ENCODE measurements at regions not wholly inside any gene's neighbourhood (a gene's known extent, or its start where the extent isn't known, plus 50 kb on each side); places are given as distances from the start of the nearest gene placed in this dataset.
"Not testable (repeated sequence)": the region's sequence is repeated elsewhere in the genome, so short reads cannot be mapped to it uniquely, and the experiment has no call there.

GRCh38 chr12:89155826-89156225, 196.5 kb downstream of the DUSP6 start:
- no peaks in the 10 kb centered on the region for H3K36me3 Mint-ChIP-seq
- no peak for TF ChIP-seq CTCF (IDR thresholded peaks at IDR 0.05; ENCODE audit: unreplicated experiment)
- H3K4me3 Mint-ChIP-seq = no peak overlapping the region
- H3K4me1 Mint-ChIP-seq = no peaks in the 10 kb centered on the region
- peaks cover 13% of the 10 kb centered on the region for H3K9me3 Mint-ChIP-seq
- no peak for DNase-seq (ENCODE audit: low spot score in 2 of 2, unreplicated experiment in 2 of 2)
- H3K27ac Mint-ChIP-seq = no peak overlapping the region
- H3K27me3 Mint-ChIP-seq (ENCODE audit: low read depth) = no peaks in the 10 kb centered on the region

GRCh38 chr12:89154743-89155499, 197.4 kb downstream of the DUSP6 start:
- Mint-ChIP-seq H3K27ac (no peak overlapping the region), H3K36me3 (no peaks in the 10 kb centered on the region), H3K4me1 (no peaks in the 10 kb centered on the region), H3K27me3 (ENCODE audit: low read depth) (no peaks in the 10 kb centered on the region), H3K4me3 (no peak overlapping the region), H3K9me3 (peaks cover 20% of the 10 kb centered on the region)
- TF ChIP-seq CTCF (IDR thresholded peaks at IDR 0.05; ENCODE audit: unreplicated experiment) = no peak
- DNase-seq (ENCODE audit: low spot score in 2 of 2, unreplicated experiment in 2 of 2) = no peak

DNA sequence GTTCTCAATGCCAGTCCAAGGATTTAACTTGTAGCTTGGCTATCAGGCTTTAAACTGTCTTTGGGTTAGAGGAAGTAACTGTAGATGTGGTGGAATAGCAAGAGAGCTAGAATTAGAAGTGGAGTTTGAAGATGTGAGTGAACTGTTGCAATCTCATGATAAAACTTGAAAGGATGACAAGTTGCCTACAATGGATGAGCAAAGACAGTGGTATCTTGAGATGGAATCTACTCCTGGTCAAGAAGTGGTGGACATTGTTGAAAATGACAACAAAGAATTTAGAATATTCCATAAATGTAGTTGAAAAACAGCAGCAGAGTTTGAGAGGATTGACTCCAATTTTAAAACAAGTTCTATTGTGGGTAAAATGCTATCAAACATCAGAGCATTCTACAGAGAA, 199.0 kb downstream of the DUSP6 start:
- Mint-ChIP-seq H3K4me3 (no peak overlapping the region), H3K4me1 (no peaks in the 10 kb centered on the region), H3K36me3 (no peaks in the 10 kb centered on the region), H3K27me3 (ENCODE audit: low read depth) (no peaks in the 10 kb centered on the region), H3K9me3 (peaks cover 20% of the 10 kb centered on the region), H3K27ac (no peak overlapping the region)
- DNase-seq (ENCODE audit: low spot score in 2 of 2, unreplicated experiment in 2 of 2) = no peak
- no peak for TF ChIP-seq CTCF (IDR thresholded peaks at IDR 0.05; ENCODE audit: unreplicated experiment)

- peaks cover 20% of the 10 kb centered on the region for H3K9me3 Mint-ChIP-seq
- no peak overlapping the region for H3K4me3 Mint-ChIP-seq
- H3K27ac Mint-ChIP-seq = no peak overlapping the region
- H3K36me3 Mint-ChIP-seq = no peaks in the 10 kb centered on the region
- DNase-seq (ENCODE audit: low spot score in 2 of 2, unreplicated experiment in 2 of 2) = no peak
- no peaks in the 10 kb centered on the region for H3K27me3 Mint-ChIP-seq (ENCODE audit: low read depth)
- TF ChIP-seq CTCF (IDR thresholded peaks at IDR 0.05; ENCODE audit: unreplicated experiment) = no peak
- H3K4me1 Mint-ChIP-seq = no peaks in the 10 kb centered on the region
These were observed 200.8 kb downstream of the DUSP6 start for GRCh38 chr12:89151536-89151935.

DNA sequence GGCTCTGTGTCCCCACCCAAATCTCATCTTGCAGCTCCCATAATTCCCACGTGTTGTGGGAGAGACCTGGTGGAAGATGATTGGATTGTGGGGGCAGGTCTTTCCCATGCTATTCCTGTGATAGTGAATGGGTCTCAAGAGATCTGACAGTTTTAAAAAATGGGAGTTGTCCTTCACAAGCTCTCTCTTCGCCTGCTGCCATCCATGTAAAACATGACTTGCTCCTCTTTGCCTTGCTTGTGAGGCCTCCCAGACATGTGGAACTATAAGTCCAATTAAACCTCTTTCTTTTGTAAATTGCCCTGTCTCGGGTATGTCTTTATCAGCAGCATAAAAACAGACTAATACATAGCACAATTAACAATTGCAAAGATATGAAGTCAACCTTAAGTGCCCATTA, 201.5 kb downstream of the DUSP6 start:
- not testable (repeated sequence) for H3K36me3 Mint-ChIP-seq; H3K27me3 Mint-ChIP-seq (ENCODE audit: low read depth); H3K27ac Mint-ChIP-seq; H3K4me1 Mint-ChIP-seq; H3K4me3 Mint-ChIP-seq; DNase-seq (ENCODE audit: low spot score in 2 of 2, unreplicated experiment in 2 of 2)
- H3K9me3 Mint-ChIP-seq = peaks cover 20% of the 10 kb centered on the region

DNA sequence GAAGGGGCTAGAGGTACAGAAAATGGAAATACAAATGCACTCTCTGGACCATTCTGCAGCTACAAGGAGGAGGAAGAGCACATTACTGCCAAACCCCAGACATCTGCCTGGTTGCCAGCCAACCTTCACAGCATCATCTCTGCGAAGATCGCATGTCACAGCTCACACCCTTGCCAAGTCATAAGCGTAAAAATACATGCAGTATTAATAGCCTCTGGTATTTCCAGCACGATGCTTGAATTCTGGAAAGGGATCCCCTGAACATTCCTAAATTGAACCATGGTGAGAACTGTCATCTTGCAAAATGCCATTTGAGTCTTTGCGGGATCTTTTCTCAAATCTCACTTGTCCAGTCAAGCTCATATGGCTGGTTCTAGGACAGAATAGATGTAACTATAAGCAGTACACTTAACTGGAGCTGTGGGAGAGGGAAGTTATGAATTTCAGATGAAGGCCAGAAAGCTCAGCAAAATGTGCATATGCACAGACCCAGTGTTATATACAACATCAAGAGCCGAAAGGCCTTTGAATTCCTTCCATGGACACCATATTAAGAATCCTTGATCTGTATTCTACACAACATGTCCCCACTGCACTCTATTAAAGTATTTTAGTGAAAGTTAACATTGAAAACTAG, 211.6 kb downstream of the DUSP6 start:
- no peak overlapping the region for H3K4me3 Mint-ChIP-seq
- H3K27me3 Mint-ChIP-seq (ENCODE audit: low read depth) = no peaks in the 10 kb centered on the region
- no peaks in the 10 kb centered on the region for H3K9me3 Mint-ChIP-seq
- no peaks in the 10 kb centered on the region for H3K36me3 Mint-ChIP-seq
- no peak for TF ChIP-seq CTCF (IDR thresholded peaks at IDR 0.05; ENCODE audit: unreplicated experiment)
- H3K4me1 Mint-ChIP-seq = peaks cover 4% of the 10 kb centered on the region
- no peak overlapping the region for H3K27ac Mint-ChIP-seq
- DNase-seq (ENCODE audit: low spot score in 2 of 2, unreplicated experiment in 2 of 2) = no peak
